Stimulated activated CD4-positive, alpha-beta T cell treated with anti-CD3 and anti-CD28 coated beads, TNF-alpha, amount 100 ng/mL, for 48 hours (primary cell): ENCODE measurements at regions not wholly inside any gene's neighbourhood (a gene's known extent, or its start where the extent isn't known, plus 50 kb on each side); places are given as distances from the start of the nearest gene placed in this dataset.

ENCODE experiments used
- DNase-seq, 3 donors: peaks; one replicate each; pipeline ENCODE4 v3.0.0-alpha.2; 2020; ENCODE audit warnings: low read depth in 3 of 3

DNA sequence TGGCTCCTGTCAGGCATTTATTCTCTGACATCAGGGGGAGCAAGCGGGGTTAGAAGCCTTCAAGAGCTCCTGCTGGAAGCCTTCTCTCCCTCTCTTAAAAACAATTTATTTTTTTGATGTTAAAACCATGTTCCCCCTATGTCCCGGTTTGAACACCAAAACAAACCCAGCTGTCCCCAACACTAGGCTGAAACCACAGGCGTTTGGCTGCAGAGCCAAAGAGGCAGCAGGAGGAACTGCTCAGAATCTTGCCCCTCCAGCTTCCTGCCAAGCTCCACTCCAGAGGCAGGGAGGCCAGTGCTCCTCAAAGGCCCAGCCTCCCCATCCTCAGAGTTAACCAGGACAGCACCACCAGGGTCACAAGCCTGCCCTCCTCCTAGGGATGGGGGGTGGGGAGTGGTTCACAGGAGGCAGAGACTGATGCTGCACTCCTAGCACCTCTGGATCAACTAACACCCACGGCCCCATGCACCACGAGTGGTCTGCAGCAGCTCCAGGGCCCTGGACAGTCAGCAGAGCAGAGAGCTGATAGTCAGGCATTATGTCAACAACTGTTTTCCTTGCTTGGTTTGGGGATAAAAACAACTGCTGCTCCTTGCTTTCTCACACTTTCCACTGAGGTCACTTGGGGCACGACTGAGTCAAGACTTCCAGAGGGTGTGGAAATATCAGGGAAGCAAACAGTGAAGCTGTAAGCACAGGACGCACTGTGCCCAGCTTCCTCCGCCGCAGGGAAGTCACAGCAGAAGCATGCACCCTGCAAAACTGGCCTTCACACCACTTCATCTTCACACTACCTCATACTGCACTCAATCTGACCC lies 96.5 kb upstream of the ADRA1B start:
- no peak for DNase-seq

DNA sequence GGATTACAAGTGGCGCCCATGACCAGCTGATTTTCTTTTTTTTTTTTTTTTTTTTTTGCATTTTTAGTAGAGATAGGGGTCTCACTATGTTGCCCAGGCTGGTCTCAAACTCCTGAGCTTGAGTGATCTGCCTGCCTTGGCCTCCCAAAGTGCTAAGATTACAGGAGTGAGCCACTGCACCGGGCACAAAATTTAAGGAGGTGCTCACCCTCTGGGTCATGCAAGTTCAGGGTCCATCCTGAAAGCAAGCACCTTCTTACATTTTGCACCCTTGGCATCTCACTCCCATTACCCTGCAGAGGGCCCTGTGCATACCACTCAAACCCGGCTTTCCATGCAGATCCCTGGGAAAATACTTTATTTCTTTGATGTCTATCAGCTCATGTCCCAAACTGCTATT lies 95.6 kb upstream of the ADRA1B start:
- DNase-seq = no peak

DNA sequence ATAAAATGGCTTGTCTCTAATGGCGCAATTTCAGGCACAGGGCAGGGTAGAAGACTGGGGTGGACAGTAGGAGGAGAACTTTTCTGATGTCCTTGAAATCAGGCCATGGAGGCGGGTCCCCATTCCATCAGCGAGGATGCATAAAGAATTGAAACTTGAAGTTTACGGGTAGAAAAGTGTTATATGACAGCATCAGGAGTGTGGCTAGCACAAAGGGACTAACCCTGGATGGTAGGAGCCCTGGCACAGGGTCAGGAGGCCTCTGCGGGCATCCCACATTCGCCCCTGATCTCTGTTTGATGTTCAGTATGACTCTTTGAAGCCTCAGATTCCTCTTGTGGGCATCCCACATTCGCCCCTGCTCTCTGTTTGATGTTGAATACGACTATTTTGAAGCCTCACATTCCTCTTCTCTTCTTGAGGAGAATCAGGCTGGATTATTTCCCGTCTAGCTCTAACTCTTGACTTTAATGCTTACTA lies 94.8 kb upstream of the ADRA1B start:
- DNase-seq = no peak

DNA sequence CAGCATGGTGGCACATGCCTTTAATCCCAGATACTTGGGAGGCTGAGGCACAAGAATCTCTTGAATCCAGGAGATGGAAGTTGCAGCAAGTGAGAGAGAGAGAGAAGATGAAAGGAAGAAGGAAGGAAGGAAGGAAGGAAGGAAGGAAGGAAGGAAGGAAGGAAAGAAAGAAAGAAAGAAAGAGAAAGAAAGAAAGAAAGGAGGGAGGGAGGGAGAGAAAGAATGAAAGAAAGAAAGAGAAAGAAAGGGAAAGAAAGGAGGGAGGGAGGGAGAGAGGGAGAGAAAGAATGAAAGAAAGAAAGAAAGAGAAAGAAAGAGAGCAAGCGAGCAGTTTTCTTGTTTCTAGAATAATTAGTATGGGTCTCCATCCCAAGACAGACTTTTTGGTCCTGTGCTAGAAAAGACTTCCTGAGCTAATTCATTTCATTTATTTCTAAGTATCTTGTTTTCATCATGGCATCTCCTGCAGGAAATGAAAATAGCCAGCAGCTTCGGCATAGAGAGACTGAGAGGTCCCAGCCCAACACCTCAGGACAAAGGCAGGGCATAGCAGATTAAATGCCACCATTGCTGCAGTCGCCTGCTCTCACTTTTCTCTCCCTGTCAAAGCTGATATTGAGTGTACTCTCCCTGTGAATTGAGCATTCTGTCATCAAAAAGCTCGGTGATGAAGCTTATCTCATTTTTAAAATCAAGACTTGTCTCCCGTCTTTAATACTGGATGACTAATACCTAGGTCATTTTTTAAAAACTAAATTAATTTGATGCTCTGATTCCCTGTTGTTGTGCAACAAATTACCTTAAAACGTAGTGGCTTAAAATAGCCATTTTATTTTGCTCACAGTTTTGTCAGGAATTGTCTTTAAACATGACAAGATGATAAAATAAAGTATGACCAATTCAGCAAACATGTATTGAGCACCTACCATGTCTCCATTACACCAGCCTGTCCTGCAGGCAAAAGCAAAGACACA lies 91.8 kb upstream of the ADRA1B start:
- DNase-seq = no peak

DNA sequence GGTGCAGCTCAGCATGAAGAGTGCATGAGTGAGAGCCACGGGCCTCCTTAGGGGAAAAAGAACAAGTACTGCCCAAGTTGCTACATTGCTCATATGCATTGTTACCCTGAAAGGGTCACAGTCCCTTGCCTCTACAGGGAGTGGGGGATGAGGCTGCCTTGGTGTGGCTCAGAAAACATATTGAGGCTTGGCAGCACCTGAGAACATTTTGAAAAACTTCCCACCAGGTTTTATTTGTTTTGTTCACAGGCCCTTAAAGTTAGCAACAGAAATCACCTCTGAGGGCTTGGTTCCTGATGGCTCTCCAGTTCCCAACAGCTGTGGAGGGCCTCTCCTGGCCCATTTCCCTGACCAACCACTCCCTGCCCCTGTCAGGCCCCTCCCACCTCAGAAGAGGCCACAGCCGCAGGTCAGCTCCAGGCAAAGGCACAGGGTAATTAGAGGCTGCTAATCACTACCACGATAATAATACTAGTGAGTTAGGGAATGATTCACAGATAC lies 90.7 kb upstream of the ADRA1B start:
- no peak for DNase-seq

DNA sequence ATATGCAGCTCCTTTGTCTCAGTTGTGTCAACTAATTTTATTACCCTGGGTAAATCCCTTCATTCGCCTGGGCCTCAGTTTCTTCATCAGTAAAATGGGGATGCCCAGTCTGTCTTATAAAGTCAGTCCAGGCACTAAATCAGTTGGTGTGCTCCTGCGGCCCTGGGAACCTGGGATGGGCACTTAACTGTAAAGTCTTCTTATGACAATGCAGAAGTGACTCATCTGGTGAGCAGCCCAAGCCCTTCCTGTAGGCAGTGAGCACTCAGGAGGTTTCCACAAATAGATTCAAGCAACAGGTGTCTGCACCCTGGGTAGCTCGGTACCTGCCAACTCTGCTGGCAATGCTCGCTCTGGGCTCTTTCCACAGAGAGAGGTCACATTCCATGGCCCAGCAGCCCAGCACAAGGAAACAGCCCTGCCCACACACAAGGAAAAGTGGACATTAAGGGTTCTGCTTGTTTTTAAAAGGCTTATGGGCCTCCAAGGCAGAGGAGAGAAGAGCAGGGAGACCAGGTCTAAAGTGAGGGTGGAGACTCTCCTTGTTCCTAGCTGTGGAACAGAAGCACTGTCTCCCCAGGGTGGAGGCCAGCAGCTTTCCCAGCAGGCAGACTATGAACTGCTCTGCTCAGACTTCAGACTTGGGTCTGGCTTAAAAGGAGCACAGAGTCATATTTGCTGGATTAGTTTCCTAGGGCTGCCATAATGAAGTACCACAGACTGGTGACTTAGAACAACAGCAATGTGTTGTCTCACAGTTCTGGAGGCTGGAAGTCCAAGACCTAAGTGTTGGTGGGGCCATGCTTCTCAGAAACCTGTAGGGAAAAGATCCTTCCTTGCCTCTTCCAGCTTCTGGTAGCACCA lies 89.7 kb upstream of the ADRA1B start:
- no peak for DNase-seq

DNA sequence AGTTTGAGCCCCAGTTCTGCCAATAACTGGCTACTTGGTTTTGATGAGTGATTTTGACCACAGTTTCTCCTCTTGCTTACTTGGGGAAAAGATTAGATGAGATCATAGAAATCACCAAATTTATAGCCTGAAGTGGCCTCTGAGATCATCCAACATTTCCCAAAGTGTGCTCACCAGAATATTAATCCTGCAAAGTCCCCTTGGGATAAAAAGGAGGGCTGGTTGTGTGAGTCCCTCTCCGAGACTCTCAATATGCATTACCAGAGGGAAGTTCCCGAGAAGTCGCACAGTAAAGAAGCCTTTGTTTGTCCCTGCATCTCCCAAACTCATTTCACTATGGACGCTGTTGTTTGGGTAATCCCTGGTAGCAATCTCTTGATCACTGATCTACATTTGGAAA lies 88.4 kb upstream of the ADRA1B start:
- DNase-seq = no peak

DNA sequence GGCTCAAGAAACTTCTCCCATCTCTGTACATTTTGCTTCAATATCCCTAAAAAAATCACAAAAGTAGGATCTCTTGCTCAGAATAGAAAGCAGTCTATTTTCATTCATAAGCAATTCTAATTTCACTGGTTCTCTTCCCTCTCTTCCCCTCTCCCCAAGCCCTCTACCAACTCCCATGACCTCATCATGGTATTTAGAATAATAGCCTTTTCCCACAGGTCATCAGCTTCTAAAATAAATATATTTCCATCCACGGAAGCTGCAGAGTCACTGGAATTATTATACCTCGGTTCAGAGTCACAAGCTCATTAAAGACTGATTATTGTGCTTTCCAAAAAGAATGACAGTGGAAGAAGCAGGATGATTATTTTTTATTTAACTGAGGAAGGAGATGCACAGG lies 84.2 kb upstream of the ADRA1B start:
- no peak for DNase-seq

DNA sequence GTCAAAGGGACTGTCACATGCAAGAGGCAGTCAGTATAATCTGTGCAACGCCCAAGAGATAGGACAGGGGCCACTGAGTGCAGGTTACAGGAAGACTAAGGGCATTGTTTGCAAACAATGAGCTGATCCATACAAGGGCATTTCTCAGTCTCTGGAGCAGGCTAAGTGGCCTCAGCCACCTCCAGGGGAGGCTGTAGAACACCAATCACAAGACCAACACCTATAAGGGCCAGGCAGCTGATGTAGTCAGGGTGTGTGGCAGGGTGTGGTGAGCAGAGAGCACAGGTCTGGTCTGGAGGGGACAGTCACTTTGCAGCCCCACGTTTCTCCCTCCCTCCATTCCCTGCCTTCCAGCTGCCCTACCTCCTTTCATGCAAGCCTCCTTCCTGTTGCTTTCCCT lies 83.2 kb upstream of the ADRA1B start:
- no peak for DNase-seq

DNA sequence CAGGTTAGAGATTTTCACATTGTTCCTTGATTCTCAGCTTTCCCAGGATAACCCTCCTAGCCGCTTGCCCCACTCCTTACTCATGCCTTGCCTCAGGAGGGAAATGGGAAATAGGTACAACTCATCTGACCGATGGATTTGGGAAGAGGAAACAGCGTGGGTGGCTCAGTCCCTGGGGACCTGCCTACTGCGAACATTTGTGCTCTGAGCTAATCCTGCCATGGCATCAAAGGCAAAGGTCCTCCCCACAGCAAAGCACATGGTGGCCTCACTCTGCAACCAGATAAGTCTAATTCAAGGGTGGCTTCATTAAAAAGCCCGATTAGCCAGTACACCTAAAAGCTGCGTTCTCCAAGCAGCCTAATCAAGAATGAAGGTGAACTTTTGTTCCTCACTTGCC lies 82.4 kb upstream of the ADRA1B start:
- DNase-seq = no peak

DNA sequence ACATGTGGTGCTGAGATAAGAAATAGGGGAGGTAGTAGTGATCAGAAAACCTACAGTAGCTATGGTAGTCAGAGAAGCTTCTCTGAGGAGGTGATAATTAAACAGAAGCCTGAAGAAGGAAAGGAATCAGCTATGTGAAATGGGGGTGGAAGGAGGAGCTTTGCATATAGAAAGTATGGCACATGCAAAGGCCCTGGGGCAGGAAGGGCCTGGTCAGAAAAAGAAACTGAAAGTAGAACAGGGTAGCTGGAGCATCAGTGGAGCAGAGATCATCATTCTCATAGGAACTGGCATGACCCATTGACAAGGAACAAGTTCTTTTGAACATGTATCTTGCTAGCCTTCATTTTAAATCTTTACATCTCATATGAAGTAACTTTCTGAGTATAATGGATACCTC lies 80.7 kb upstream of the ADRA1B start:
- no peak for DNase-seq

DNA sequence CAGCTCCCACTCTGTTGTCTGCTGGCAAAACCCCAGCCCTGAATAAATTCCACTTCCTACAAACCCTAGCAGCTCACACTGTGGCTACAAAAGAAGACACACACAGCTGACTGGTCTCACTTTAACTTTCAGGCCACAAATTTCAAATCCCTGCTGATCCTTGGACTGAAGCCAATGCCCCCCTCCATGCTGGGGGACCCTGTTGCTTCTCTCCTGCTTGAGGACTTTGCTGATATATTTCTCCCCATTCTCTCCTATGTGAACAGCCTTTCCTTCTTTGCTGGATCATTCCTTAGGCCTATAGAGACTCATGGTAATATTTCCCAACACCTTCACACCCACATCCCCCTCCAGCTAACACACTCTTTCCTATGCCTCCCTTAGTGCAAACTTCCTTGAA lies 79.6 kb upstream of the ADRA1B start:
- no peak for DNase-seq

DNA sequence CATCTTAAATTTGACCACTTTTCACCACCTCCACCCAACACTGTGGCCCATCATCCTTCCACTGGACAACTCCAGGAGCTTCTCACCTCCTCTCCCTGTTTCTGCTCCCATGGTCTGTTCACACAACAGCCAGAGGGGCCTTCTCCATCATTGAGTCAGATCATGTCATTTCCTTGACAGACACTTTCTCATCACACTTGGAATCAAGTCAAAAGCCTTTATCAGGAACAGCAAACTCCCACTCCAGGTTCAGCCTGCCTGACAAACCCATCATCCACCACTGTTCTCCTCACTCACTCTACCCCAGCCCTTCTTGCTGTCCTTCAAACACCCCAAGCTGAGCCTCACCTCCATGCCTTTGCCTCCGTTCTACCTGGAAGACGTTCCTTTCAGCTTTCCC lies 78.4 kb upstream of the ADRA1B start:
- no peak for DNase-seq

DNA sequence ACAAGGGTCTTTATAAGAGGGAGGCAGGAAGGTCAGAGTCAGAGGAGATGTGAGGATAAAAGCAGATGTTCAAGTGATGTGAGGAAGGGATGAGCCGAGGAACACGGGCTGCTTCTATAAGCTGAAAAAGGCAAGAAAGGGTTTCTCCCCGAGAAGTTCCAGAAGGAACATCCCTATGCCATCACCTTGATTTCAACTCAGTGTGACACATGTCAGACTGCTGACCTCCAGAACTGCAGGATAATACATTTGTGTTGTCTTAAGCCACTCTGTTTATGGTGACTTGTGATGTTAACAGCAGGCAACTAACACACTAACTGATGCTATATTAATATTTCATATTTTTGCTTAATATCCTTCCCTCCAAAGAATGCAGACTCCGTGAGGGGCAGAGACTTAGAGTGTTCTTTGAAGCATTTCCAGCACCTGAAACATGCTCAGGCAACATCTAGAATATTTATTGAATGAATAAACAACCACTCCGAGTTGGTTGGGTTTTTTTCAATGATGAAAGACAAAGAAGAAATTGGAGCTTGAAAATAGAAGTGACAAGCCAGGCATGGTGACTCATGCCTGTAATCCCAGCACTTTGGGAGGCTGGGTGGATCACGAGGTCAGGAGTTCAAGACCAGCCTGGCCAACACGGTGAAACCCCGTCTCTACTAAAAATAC lies 77.6 kb upstream of the ADRA1B start:
- no peak for DNase-seq

DNA sequence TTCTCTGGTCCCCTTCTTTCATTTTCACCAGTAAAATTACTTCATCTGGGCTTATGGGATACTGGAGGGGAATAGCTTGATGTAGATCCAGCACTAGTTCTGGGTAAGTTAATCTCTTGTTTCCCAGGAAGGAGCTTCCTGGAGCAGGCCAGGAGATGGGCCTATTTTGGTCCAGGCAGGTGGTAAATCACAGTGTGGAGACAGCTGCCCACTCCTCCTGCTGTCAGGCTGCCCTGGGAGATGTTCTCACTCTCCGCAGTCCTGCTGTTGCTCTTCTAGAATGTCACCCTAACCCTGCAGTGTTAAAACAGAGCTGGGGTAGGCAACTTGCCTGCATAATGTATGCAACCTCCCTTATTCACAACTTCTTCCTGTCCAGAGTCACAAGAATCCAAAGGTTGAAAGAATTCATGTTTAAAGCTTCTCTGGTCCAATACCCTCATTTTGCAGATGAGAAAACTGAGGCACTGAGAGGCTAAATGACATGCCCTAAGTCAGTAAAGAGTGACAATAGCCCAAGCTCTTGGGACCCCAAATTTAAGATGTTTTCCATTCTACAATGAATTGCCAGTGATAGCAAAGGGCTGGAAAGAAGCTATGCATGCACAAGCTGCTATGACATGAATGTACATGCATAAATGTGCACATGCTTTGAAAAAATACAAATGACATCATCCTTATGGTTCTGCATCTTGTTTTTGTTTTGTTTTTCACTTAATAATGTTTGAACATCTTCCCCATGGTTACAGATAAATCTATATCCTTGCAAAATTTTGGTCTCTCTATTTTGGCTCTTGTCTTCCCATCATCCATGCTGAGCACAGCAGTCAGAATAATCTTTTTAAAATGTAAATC lies 71.8 kb upstream of the ADRA1B start:
- DNase-seq = no peak

DNA sequence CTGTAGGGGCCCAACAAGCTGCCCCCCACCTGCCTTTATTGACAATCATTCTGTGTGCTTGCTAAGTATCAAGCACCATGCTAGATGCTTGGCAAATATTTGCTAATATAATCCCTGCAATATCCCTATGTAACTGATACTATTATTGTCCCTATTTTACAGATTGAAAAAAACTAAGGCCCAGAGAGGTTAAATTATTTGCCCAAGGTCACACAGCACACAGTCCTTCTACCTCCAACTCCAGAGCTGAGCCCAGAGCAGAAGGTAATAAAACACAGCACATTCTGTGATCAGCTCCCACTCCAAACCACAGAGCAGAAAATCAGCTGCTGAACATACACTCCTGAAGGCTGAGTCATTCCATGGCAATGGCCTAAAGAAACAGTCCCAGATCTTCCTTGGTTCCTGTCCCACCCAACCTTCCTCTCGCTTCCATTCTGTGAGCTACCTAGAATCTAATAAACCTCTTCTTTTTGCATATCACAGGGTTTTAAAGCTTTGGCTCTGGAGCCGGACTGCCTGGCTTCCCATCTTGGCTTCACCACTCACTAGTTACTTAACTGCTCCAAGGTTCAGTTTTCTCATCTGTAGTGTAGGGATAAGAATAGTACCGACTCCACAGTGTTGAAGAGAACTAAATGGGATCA lies 66.7 kb upstream of the ADRA1B start:
- DNase-seq = no peak

DNA sequence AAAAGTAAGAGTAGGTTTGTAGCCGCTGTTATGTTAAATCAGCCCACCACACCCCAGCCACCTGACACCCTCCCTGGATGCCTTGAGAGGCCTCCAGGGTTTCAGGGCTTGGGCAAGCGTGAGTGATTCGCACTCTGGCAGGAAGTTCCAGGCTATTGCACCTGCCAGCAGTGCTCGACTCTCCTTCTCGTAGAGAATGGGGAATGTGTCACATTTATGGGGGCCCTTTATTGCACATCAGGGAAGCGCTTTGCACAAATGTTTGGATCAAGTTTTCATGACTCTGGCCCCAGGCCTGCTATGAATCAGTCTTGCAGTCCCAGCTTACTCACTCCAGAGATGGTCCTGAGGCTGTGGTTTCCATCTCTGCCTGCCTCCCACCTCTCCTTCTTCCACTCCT lies 66.1 kb upstream of the ADRA1B start:
- no peak for DNase-seq

DNA sequence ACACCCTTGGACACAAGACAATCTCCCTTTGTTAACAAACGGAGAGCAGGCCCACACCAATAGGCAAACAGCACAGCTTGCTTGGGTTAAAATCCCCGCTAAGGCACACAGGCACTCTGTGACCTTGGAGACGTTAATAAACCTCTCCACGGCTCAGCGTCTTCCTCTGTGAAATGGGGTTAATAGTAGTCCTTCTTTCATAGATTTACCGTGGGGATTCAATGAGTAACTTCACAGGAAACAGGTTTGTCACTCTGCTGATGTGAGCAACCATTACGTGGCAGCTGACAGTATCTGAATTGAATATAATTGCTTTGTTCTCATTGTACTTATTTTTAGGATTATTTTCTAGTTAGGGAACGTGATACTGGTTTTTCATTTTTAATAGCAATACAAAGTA lies 65.2 kb upstream of the ADRA1B start:
- no peak for DNase-seq

DNA sequence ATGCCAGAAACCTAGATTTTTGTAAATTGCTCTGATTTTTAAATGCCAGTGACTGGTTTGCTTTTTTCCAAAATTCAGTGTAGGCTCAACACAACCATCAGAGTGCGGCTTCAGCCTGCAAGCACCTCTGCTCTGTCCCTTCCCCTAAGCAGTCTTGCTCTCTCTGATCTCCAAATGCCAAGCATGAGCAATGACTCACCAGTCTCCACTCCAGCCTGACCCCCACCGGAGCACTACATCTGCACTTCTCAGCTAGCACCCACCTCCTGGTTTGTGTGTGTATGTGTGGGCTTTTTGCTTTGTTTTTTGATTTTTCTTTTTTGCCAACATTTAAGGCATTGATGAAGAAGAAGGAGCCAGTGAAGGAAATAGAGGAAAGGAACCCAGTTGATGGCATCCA lies 61.4 kb upstream of the ADRA1B start:
- no peak for DNase-seq
